ENCODE measurements at regions not wholly inside any gene's neighbourhood (a gene's known extent, or its start where the extent isn't known, plus 50 kb on each side); places are given as distances from the start of the nearest gene placed in this dataset.

GRCh38 chr14:25667387-25667786, 617.4 kb upstream of the STXBP6 start:
- in situ Hi-C loops (cut with MboI; ENCODE audit: low sequenced_read_pairs, unreplicated experiment) = no loop called here
- TF ChIP-seq CTCF (IDR thresholded peaks at IDR 0.05; ENCODE audit: borderline replicate concordance, control extremely low read depth, extremely low read depth, insufficient read depth, missing control alignments) = no peak
- no peak for DNase-seq (ENCODE audit: low spot score)

GRCh38 chr14:25666877-25667276, 616.9 kb upstream of the STXBP6 start:
- in situ Hi-C loops (cut with MboI; ENCODE audit: low sequenced_read_pairs, unreplicated experiment) = no loop called here
- no peak for TF ChIP-seq CTCF (IDR thresholded peaks at IDR 0.05; ENCODE audit: borderline replicate concordance, control extremely low read depth, extremely low read depth, insufficient read depth, missing control alignments)
- no peak for DNase-seq (ENCODE audit: low spot score)

GRCh38 chr14:25658988-25659387, 609.0 kb upstream of the STXBP6 start:
- TF ChIP-seq CTCF (IDR thresholded peaks at IDR 0.05; ENCODE audit: borderline replicate concordance, control extremely low read depth, extremely low read depth, insufficient read depth, missing control alignments) = no peak
- in situ Hi-C loops (cut with MboI; ENCODE audit: low sequenced_read_pairs, unreplicated experiment) = no loop called here
- DNase-seq (ENCODE audit: low spot score) = no peak

- no peak for DNase-seq (ENCODE audit: low spot score)
- in situ Hi-C loops (cut with MboI; ENCODE audit: low sequenced_read_pairs, unreplicated experiment) = no loop called here
- no peak for TF ChIP-seq CTCF (IDR thresholded peaks at IDR 0.05; ENCODE audit: borderline replicate concordance, control extremely low read depth, extremely low read depth, insufficient read depth, missing control alignments)
Measured at GRCh38 chr14:25630447-25630846, 580.5 kb upstream of the STXBP6 start.

- in situ Hi-C loops (cut with MboI; ENCODE audit: low sequenced_read_pairs, unreplicated experiment) = no loop called here
- no peak for TF ChIP-seq CTCF (IDR thresholded peaks at IDR 0.05; ENCODE audit: borderline replicate concordance, control extremely low read depth, extremely low read depth, insufficient read depth, missing control alignments)
- no peak for DNase-seq (ENCODE audit: low spot score)
Measured at GRCh38 chr14:25628978-25629377, 579.0 kb upstream of the STXBP6 start.

GRCh38 chr14:25628390-25628789, 578.4 kb upstream of the STXBP6 start:
- no peak for DNase-seq (ENCODE audit: low spot score)
- in situ Hi-C loops (cut with MboI; ENCODE audit: low sequenced_read_pairs, unreplicated experiment) = no loop called here

More at GRCh38 chr14:25628390-25628789, 578.4 kb upstream of the STXBP6 start:
- no peak for TF ChIP-seq CTCF (IDR thresholded peaks at IDR 0.05; ENCODE audit: borderline replicate concordance, control extremely low read depth, extremely low read depth, insufficient read depth, missing control alignments)
